ENCODE measurements at regions not wholly inside any gene's neighbourhood (a gene's known extent, or its start where the extent isn't known, plus 50 kb on each side); places are given as distances from the start of the nearest gene placed in this dataset.

- TF ChIP-seq ZNF394 (tag by site-specific recombination; IDR thresholded peaks at IDR 0.05; ENCODE audit: borderline replicate concordance) (no peak), CTCF (tag by site-specific recombination; IDR thresholded peaks at IDR 0.05) (no peak), ZBTB10 (tag by site-specific recombination; IDR thresholded peaks at IDR 0.05) (no peak), KLF1 (tag by site-specific recombination; IDR thresholded peaks at IDR 0.05) (no peak), GLI4 (tag by site-specific recombination; IDR thresholded peaks at IDR 0.05) (no peak), ZNF623 (tag by site-specific recombination; IDR thresholded peaks at IDR 0.05) (no peak), ZNF302 (tag by site-specific recombination; IDR thresholded peaks at IDR 0.05; ENCODE audit: low read depth) (no peak), ELK4 (IDR thresholded peaks at IDR 0.05; ENCODE audit: borderline replicate concordance, low read depth, low read length) (no peak)
Measured at GRCh38 chr14:84401631-84402030, 1128.3 kb upstream of the FLRT2 start.
